Islet precursor cell (in vitro differentiated cells): ENCODE measurements at regions not wholly inside any gene's neighbourhood (a gene's known extent, or its start where the extent isn't known, plus 50 kb on each side); places are given as distances from the start of the nearest gene placed in this dataset.
"Not testable (repeated sequence)": the region's sequence is repeated elsewhere in the genome, so short reads cannot be mapped to it uniquely, and the experiment has no call there.

Experiments used
- DNase-seq: peaks from one replicate; pipeline ENCODE4 v3.0.0-alpha.2; 2018

DNA sequence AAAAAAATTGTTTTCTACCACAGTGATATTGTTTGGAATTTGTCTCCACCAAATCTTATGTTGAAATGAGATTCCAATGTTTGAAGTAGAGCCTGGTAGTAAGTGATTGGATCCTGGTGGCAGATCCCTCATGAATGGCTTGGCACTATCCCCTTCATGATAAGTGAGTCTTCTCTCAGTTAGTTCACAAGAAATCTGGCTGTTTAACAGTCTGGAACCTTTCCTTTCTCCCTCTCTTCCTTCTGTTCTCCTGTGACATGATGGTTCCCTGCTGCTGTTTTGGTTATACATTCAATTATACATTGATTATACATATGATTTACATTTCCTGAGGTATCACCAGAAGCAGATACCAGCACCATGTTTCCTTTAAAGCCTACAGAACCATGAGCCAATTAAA lies 442.2 kb downstream of the SLC6A15 start:
- DNase-seq, result no peak

DNA sequence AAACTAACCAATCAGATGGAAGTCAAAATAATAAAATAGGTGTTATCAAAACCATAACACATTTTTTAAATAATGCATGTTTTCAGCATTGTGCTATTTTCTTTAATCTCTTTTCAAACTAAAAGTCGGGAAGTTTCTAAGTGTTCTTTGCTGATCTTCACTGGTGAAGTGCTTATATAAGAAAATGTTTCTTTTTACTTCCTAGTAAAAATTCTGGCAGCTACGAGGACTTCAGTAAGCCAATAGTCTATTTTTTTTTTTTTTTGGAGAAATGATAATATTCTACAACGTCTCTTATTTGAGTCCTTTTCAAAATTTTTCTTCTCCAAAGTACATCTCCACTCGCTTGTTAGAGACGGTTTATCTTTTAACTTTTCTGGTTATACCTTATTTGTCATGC lies 448.0 kb downstream of the SLC6A15 start:
- DNase-seq, result no peak

DNA sequence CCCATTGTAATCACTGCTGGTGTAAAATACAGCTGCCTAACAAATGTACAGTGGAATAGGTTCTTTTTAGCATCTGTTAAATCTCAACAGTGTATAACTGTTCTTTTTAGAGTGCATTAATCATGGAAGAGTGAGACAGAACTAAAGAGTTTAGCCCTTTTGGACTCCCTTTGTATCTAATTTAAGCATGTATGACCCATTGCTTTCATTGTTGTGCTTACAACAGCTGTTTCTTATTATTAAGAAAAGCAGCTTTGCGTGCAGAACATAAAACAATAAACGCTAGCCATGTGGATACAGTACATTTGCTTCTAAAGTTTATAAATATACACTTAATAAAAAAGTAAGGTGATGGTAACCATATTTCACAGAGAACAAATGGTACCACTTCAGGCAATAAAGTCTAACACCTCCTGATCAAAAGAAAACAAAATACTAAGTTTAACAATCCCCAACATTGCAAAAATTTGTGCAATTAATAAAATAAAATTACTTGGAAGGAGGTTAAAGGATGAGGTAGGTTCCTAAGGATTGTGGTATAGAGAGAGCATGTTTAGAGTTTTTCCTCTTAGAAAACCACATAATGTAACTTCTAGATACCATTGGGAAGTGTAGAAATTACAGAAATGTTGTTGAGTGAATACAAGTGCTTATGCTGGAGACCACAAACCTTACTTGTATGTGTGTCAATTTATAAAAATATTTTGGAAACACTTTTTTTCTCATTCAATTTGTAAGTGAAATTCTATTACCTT lies 448.7 kb downstream of the SLC6A15 start:
- DNase-seq, result no peak

DNA sequence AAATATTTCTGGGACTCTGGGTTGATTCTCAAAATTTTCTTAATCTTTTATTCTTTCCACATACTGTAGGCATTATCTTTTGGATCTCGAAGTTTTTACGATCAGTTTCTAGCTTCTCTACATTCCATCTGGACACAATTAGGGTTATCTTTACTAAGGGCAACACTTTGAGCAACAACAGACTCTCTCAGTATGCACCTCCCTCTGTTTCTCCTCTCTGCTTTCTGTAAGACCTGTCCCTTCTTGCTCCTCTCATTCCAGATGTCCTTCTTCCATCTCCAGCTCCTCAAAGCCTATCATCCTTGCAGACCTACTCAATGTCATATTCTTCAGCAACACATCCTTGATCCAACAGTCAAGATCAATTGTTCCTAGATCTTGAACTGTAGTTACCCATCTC lies 457.0 kb downstream of the SLC6A15 start:
- no peak for DNase-seq

DNA sequence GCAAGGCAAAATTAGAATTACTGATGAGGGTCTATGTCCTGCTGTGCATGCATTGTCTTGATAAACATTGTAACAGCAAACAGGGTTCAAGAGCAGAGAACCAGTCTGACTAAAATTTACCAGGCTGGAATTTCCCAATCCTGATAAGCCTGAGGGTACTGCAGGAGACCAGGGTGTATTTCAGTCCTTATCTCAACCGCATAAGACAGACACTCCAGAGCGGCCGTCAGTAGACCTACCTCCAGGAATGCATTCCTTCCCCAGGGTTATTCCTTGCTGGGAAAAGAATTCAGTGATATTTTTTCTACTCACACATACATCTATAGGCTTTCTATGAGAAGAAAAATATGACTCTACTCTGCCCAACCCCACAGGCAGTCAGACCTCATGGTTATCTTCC lies 466.1 kb downstream of the SLC6A15 start:
- peak; percentile 53 for DNase-seq

DNA sequence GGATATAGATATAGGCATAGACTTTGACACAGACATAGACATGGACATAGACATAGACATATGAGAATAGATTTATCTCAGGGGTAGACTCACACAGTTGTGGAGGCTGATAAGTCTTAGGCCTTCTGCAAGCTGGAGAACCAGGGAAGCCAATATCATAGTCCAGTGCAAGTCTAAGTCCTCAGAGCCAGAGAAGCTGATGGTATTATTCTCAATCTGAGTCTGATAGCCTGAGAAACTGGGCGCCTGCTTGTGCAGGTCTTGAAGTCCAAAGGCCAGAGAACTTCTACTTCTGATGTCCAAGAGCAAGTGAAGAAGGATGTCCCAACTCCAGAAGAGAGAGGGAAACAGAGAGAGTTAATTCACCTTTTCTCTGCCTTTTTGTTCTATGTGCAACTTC lies 476.5 kb downstream of the SLC6A15 start:
- no peak for DNase-seq

DNA sequence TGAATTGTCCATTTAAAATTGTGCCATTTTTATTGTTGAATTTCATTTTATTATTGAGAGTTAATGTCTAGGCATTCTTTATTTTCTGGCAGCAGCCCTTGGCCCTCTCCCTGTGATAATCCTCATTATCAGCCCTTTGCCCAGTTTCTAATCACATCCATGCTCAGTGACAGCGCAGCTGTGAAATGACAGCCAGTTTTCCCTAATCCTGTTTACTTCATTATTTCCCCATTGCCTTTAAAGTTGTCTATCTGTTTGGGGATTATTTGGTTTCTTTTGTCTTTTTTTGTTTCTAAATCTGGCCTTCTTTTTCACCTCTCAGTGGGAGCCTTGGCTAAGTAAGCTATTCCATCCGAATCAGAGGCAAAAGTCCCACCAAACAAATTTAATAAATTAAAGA lies 476.9 kb downstream of the SLC6A15 start:
- DNase-seq, result no peak

DNA sequence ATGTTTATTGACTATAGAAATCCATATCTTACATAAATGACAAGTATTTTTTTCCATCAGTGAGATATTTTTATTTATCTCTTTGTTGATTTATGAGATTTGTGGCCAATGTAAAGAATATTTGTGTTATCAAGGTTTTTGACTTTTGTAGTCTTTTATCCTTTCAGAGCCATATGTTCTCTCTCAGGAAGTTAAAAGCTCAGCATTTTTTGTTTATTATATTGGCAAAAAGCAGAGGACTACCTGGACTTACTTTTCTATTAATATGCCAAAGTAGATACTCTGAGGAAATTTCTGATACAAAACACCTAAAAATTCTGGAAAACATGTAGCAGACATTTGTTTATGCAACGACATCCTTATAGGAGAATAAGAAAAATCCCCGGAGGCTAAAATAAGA lies 490.3 kb downstream of the SLC6A15 start:
- DNase-seq, result no peak

DNA sequence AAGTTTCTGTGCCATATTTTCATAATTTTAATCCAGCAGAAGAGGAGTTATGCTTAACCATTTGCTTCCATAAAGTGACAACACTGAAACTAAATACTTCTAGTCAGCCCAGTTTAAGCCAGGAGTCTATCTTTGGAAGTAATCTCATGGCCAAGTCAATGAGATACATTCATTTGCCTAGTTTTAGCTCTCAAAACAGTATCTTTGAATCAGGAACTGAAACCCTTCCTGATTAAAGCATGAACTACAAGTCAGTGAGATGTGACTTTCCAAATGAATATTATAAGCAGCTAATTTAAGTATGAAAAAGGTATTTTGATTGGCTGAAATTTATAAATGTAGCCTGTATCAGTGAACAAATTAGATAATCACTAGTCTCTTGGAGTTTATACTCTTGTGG lies 491.5 kb downstream of the SLC6A15 start:
- no peak for DNase-seq

DNA sequence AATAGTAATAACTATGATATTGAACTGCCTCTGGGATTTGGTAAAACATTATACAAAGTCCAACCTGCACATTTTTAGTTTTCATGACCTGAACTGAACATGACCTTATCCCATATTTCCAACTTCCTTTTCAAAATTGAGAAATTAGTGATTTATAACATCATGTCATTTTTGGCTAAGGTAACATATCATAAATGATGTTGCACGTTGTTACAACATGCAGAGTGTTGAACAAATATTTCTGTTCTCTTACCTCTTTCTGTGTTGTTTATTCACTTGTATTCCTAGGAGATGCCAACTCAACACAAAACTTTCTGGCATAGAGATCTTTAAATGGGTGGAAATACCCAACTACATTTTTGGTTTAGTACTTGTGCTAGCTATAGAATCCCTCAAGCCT lies 496.0 kb downstream of the SLC6A15 start:
- no peak for DNase-seq

DNA sequence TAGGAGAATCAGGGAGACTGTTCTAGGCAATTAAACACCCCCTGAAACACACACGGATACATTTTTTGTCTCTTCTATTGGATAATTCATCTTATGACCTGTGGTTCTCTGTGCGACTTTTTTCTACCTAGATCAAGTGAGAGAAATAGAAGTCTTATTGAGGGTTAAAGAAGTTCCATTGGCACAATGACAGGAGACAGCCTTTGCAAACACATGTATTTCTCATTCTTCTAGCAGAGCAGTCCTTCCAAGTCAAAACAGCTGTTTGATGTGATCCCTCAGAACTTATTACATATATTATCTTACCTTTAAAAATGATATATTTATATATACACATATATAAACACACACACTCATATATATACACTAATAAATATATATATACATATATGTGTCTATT lies 496.7 kb downstream of the SLC6A15 start:
- no peak for DNase-seq

DNA sequence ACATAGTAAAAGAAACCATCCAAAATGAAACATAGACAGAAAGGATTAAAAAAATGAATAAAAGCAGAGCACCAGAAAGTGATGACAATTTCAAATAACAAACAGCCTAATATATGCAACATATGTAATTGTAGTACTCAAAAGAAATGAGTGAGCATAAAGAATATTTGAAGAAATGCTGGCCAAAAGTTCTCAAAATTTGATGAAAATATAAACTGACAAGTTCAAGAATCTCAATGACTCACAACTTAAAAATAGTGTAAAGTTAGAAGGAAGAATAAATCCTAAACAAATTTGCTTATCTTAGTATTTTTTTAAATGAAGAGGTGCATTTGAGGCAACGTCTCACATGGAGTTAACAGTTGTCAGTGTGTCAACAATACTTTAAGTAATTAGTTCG lies 498.9 kb downstream of the SLC6A15 start:
- no peak for DNase-seq

DNA sequence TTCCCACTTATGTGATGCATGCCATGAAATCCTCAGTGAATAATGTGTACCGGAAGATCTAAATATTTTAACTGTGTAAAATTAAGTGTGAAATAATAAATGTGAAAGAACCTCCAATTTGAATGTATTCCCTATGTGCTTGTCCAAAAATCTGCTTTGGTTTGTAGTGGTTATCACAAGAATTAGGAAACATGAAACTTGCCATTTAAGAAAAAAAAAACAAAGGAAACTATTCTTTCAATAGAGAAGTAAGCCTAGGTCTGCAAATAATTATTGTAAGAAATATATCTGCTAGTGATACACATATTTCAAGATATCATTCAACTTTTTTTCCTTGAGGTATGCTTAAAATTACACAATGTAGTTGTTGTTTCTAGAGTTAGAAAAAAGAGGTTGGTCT lies 500.4 kb downstream of the SLC6A15 start:
- no peak for DNase-seq

DNA sequence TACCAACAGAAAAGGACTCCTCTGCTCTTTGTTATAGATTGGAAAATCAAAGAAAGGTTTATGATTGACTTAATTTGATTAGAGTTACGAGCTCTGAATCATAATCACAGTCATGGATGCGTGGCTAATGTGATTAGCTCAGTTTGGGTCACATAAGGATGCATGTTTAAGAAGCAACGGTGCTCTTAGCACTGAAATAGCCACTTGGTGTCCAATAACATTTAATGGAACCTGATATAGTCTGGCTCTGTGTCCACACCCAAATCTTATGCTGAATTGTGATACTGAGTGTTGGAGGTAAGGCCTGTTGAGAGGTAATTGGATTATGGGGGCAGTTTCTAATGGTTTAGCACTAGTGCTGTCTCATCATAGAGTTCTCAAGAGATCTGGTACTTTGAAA lies 501.6 kb downstream of the SLC6A15 start:
- DNase-seq, result no peak

DNA sequence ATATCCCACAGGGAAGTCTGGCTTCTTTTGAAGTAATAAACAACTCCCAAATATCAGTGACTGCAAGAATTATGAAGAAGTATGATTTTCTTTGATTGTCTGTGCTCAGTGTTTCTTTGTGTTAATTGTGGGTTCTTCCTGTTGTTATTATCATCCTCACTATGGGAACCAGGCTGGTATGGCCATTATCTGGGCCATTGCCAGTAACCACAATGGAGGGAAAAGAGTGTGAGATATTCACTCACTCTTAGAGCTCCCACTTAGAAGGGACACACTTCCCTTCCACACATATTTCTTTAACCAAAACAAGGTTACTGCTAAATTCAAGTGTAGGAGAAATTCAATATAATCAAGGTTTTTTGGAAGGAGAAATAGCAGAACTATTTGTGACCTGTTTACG lies 503.7 kb downstream of the SLC6A15 start:
- DNase-seq, result no peak

DNA sequence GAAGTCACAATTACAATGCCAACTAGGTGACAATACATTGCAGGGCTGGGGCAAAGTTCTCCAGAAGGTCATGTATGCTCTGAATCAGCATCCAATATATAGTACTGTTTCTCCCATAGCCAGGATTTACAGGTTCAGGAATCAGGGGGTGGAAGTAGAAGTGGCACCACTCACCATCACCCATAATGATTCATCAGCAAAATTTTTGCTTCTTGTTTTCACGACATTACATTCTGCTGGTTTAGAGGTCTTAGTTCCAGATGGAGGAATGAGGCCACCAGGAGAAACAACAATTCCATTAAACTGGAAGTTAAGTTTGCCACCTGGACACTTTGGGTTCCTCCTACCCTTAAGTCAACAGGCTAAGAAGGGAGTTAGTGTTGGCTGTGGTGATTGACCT lies 505.9 kb downstream of the SLC6A15 start:
- DNase-seq, result not testable (repeated sequence)

DNA sequence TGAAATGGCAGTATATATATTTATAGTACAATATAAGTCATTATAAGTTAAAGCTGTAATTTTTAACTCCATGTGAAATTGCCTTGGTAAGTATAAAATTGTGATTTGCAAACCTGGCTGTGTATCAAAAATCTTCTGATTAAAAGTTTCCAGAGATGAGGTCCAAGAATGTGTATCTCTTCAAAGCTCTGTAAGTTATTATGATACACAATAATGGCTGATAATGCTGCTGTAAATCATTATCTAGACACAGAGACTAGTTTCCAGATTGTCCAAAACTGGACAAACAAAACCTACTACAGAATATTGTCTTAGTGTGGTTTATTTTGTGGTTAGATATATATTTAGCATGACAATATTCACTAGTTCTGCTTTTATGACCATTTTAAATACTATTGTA lies 514.8 kb downstream of the SLC6A15 start:
- no peak for DNase-seq

DNA sequence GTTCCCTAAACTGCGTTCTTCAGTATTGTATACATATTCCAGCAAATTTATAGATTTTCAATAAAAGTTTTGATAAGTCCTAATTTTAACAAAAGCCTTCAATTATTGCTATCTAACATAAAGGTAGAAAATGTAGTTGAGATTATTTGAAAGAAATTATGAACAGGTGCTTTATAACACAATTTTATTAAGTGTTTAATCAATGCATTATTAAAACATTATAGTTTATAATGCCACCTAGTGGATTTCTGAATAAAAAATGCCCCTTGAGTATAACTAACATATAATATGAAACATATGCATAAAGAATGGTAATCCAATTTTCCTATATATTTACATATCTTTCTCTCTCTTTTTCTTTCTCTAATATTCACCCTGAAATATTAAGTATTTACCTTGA lies 515.3 kb downstream of the SLC6A15 start:
- no peak for DNase-seq

DNA sequence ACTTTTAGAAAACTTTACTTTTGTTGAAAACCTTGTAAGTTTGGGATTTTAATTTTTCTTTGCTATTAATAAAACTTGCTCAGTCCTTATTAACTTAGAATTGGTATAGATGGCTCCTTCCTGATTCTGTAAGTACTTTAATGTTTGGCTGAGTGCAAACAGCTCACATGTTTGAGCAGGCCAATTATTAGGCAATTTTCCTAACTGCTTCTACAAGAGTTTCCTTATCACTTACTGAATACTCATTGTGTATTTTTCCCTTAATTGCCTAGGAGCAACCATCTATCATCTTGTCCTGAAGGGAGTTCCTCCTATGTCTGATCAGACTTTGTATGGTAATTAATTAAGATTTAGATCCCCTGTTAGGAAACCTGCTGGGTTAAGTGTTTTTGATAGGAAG lies 521.4 kb downstream of the SLC6A15 start:
- DNase-seq, result not testable (repeated sequence)

DNA sequence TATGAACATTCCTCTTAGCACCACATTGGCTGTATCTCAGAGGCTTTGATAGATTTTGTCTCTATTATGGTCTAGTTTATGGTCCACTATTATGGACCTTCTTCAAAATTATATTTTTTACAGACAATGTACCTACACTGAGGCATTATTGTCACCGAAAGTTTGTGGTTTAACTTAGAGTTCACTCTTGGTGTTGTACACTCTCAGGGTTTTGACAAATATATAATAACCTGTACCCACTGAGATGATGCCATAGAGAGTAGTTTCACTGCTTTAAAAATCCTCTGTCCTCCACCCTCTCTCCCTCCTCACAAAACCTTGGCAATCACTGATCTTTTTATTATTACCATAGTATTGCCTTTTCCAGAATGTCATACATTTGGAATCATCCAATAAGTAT lies 528.2 kb downstream of the SLC6A15 start:
- no peak for DNase-seq

DNA sequence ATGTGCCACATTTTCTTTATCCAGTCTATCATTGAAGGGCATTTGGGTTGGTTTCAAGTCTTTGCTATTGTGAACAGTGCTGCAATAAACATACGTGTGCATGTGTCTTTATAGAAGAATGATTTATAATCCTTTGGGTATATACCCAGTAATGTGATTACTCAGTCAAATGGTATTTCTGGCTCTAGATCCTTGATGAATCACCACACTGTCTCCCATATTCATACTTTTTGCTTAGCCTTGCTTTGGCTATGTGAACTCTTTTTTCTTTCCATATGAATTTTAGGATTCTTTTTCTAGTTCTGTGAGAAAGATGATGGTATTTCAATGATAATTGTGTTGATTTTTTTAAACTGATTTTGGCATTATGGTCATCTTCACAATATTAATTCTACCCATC lies 530.1 kb downstream of the SLC6A15 start:
- DNase-seq, result not testable (repeated sequence)

DNA sequence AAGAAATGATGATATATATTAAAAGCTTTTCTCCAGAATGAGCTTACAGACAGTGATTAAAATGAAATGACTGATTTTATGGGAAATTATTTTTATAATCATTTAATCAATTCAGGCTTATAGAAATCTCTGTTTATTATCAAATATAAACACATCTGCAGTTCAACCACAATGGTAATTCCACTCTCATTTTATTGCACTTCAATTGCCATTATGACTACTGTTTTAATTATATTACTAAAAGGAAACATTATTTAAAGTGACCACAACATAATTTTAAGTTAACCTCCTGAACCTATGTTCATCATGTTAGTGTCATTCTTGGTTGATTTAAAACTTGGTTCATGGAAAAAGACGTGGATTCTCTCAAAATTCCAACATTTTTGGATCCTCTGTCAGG lies 536.3 kb downstream of the SLC6A15 start:
- DNase-seq, result no peak

DNA sequence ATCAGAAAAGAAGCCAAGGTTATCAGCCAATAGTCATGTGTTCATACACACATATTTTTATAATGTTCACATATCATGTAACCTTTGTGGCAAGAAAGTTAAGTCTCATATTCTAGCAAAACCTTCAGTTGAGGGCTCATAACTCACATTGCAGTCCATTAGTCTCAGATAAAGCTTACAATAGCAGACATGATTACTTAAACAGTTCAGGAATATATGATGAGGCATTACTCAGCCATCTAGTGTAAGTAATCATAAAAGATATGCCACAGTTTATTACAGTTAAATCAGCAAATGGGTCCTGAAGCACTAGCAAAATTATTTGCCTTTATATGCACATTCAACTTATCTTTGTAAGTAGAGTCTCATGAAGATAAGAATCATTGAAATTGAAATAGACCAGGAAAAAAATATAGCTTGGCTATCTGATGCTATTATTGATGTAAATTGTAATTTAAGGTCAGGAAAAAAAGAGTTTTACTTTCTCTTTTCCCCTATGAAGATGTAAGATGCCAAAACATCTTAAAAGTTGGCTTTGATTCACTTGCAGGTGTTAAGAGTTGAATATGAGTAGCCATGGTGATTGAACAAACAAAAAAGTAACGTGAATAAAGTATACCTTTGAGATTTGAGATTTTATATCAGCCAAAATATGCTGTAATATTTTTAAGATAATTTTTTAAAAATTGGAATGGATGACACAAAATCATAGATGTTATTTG lies 537.0 kb downstream of the SLC6A15 start:
- no peak for DNase-seq

DNA sequence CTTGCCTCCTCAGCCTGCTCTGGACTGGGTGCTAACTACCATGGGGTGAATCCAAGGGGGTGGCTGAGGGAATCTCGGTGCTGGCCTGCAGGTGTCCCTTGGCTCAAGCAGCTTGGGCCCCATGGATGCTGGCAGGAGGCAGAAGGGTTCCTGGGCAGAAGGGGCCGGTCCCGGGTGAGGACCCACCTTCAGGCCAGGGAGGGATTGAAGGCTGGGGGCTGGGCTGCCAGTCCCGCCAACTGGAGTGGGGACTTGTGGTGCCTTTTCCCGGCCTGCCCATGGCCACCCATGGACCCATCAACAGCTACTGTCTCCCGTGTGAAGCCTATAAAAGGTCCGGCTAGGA lies 550.1 kb downstream of the SLC6A15 start:
- no peak for DNase-seq
